Tibial artery (tissue), 4 donors: ENCODE measurements at regions not wholly inside any gene's neighbourhood (a gene's known extent, or its start where the extent isn't known, plus 50 kb on each side); places are given as distances from the start of the nearest gene placed in this dataset.

ENCODE experiments used
- DNase-seq, 2 donors: peaks; one replicate each; pipeline ENCODE4 v3.0.0-alpha.2; 2019
- H3K27ac ChIP-seq, 2 donors: fragments of 200-600 bp; sonication (generic) in 1 of 2; 1 replicate in 1 of 2; 2 replicates in 1 of 2; pipeline ENCODE4 v1.5.1; 2018 to 2019; ENCODE audit warnings: mild to moderate bottlenecking in 1 of 2
- H3K27me3 ChIP-seq, 2 donors: fragments of 200-600 bp; sonication (generic) in 1 of 2; one replicate each; pipeline versions ENCODE4 v1.5.1 to v1.6.0; 2016 to 2019
- H3K36me3 ChIP-seq, 3 donors: fragments of 200-600 bp; sonication (generic) in 2 of 3; one replicate each; pipeline ENCODE4 v1.5.1; 2016 to 2019; ENCODE audit warnings: mild to moderate bottlenecking in 2 of 3
- H3K4me1 ChIP-seq, 4 donors: fragments of 200-600 bp; sonication (generic) in 2 of 4; 1 replicate in 3 of 4; 2 replicates in 1 of 4; pipeline ENCODE4 v1.5.1; 2016 to 2019
- H3K4me3 ChIP-seq, 2 donors: fragments of 200-600 bp; sonication (generic) in 1 of 2; 1 replicate in 1 of 2; 2 replicates in 1 of 2; pipeline ENCODE4 v1.5.1; 2018 to 2019; ENCODE audit warnings: mild to moderate bottlenecking in 2 of 2
- H3K9me3 ChIP-seq, 3 donors: fragments of 200-600 bp; sonication (generic) in 1 of 3; one replicate each; pipeline ENCODE4 v1.5.1; 2016 to 2019
- intact Hi-C: fragments of 100-400 bp; cut with DNase I; formaldehyde crosslinking; loops from one replicate; pipeline ENCODE4 v1.15.0; 2023; ENCODE audit warnings: low total_unique reads
- TF ChIP-seq, protein P1 (sequence below), 2 experiments: fragments of 200-600 bp in 1 of 2; fragments of 450-650 bp in 1 of 2; IDR thresholded peaks; one replicate each; pipeline ENCODE4 v1.5.1; 2017 to 2019; ENCODE audit warnings: antibody characterized with exemption in 2 of 2, mild to moderate bottlenecking in 1 of 2, moderate library complexity in 1 of 2

- Histone ChIP-seq H3K4me1 (no peaks in the 10 kb centered on the region), H3K36me3 (no peaks in the 10 kb centered on the region), H3K9me3 (peaks cover 0 to 6% (median 5%) of the 10 kb centered on the region in 3 donors), H3K27ac (no peak overlapping the region), H3K27me3 (no peaks in the 10 kb centered on the region), H3K4me3 (no peak overlapping the region)
- no peak for DNase-seq
- intact Hi-C loops = no loop called here
- TF ChIP-seq, protein P1, sequence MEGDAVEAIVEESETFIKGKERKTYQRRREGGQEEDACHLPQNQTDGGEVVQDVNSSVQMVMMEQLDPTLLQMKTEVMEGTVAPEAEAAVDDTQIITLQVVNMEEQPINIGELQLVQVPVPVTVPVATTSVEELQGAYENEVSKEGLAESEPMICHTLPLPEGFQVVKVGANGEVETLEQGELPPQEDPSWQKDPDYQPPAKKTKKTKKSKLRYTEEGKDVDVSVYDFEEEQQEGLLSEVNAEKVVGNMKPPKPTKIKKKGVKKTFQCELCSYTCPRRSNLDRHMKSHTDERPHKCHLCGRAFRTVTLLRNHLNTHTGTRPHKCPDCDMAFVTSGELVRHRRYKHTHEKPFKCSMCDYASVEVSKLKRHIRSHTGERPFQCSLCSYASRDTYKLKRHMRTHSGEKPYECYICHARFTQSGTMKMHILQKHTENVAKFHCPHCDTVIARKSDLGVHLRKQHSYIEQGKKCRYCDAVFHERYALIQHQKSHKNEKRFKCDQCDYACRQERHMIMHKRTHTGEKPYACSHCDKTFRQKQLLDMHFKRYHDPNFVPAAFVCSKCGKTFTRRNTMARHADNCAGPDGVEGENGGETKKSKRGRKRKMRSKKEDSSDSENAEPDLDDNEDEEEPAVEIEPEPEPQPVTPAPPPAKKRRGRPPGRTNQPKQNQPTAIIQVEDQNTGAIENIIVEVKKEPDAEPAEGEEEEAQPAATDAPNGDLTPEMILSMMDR (IDR thresholded peaks at IDR 0.05) = no peak
Measured at GRCh38 chrX:21276736-21277433, 97.3 kb upstream of the CNKSR2 start.

GRCh38 chrX:21289232-21289631 is 85.0 kb upstream of the CNKSR2 start:
- TF ChIP-seq, protein P1 (IDR thresholded peaks at IDR 0.05) = no peak
- intact Hi-C loops = no loop called here
- Histone ChIP-seq H3K9me3 (peaks cover 0 to 1% (median 0%) of the 10 kb centered on the region in 3 donors), H3K36me3 (no peaks in the 10 kb centered on the region), H3K27me3 (no peaks in the 10 kb centered on the region), H3K27ac (no peak overlapping the region), H3K4me1 (no peaks in the 10 kb centered on the region), H3K4me3 (no peak overlapping the region)
- DNase-seq = no peak

- DNase-seq = no peak
- Histone ChIP-seq H3K27me3 (no peaks in the 10 kb centered on the region), H3K4me3 (no peak overlapping the region), H3K27ac (no peak overlapping the region), H3K36me3 (no peaks in the 10 kb centered on the region), H3K4me1 (no peaks in the 10 kb centered on the region), H3K9me3 (no peaks in the 10 kb centered on the region)
- TF ChIP-seq, protein P1 (IDR thresholded peaks at IDR 0.05) = no peak
- intact Hi-C loops = no loop called here
Measured at GRCh38 chrX:21295246-21295820, 78.9 kb upstream of the CNKSR2 start.

GRCh38 chrX:21305799-21306336 is 68.3 kb upstream of the CNKSR2 start:
- Histone ChIP-seq H3K4me3 (no peak overlapping the region), H3K9me3 (no peaks in the 10 kb centered on the region), H3K27me3 (no peaks in the 10 kb centered on the region), H3K36me3 (no peaks in the 10 kb centered on the region), H3K4me1 (no peaks in the 10 kb centered on the region), H3K27ac (no peak overlapping the region)
- intact Hi-C loops = no loop called here
- TF ChIP-seq, protein P1 (IDR thresholded peaks at IDR 0.05) = no peak
- DNase-seq = no peak

DNA sequence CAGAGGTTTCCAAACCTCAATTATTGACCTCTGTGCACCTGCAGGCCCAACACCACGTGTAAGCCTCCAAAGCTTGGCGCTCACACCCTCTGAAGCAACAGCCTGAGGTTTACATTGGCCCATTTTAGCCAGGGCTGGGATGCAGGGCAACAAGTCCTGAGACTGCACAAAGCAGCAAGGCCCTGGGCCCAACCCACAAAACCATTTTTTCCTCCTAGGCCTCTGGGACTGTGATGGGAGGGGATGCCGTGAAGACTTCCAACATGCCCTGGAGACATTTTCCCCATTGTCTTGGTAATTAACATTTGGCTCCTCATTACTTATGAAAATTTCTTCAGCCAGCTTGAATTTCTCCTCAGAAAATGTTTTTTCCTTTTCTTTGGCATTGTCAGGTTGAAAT is 54.9 kb upstream of the CNKSR2 start:
- intact Hi-C loops = no loop called here
- Histone ChIP-seq H3K4me3 (no peak overlapping the region), H3K27ac (no peak overlapping the region), H3K4me1 (no peaks in the 10 kb centered on the region), H3K36me3 (no peaks in the 10 kb centered on the region), H3K9me3 (peaks cover 0 to 4% (median 0%) of the 10 kb centered on the region in 3 donors), H3K27me3 (no peaks in the 10 kb centered on the region)
- TF ChIP-seq, protein P1 (IDR thresholded peaks at IDR 0.05) = no peak
- no peak for DNase-seq
